IMR-90 (cell line): ENCODE measurements at regions not wholly inside any gene's neighbourhood (a gene's known extent, or its start where the extent isn't known, plus 50 kb on each side); places are given as distances from the start of the nearest gene placed in this dataset.

ENCODE experiments used
- ATAC-seq: fragments of 200-7000 bp; cut with Tn5 transposase; 2 replicates; pipeline ENCODE4 v1.9.1; 2020; ENCODE audit warnings: low read depth, mild to moderate bottlenecking, moderate library complexity
- BruUV-seq: library from RNA; stranded (reverse); fragments of 400-500 nt; replicated peaks from 2 replicates; lab custom pipeline; 2021; lab: Mats Ljungman, UMichigan
- CTCF ChIA-PET: fragments of 300-600 bp; formaldehyde crosslinking; extraction: SDS; loops from one replicate; lab custom pipeline; 2021; ENCODE audit warnings: antibody characterized with exemption; lab: Yijun Ruan, JAX
- POLR2A ChIA-PET: fragments of 300-600 bp; sonication (Branson Sonifier 250); formaldehyde crosslinking; loops from one replicate; lab custom pipeline; 2022; ENCODE audit warnings: antibody characterized with exemption; ENCODE audit not compliant: unreplicated experiment; lab: Charles Lee
- DNase-seq: peaks from one replicate; pipeline ENCODE4 v3.0.0; 2013
- H2AFZ ChIP-seq: replicated peaks from 2 replicates; pipeline ENCODE3; 2013; ENCODE audit warnings: low read length, mild to moderate bottlenecking; ENCODE audit not compliant: poor library complexity
- H2AK5ac ChIP-seq: 2 replicates; pipeline ENCODE4 v1.6.1; 2013; ENCODE audit warnings: low read depth, low read length, inconsistent platforms
- H2AK9ac ChIP-seq: replicated peaks from 2 replicates; pipeline ENCODE3; 2013; ENCODE audit warnings: mild to moderate bottlenecking, low read depth, low read length, moderate library complexity; ENCODE audit not compliant: poor library complexity
- H2BK120ac ChIP-seq: 2 replicates; pipeline ENCODE4 v1.6.1; 2013; ENCODE audit warnings: low read depth, low read length, inconsistent platforms
- H2BK15ac ChIP-seq: 3 replicates; pipeline ENCODE4 v1.6.1; 2013; ENCODE audit warnings: low read depth, low read length, inconsistent platforms
- H2BK20ac ChIP-seq: 2 replicates; pipeline ENCODE4 v1.6.1; 2013; ENCODE audit warnings: low read depth, mild to moderate bottlenecking, inconsistent platforms, low read length, moderate library complexity
- H2BK5ac ChIP-seq: 2 replicates; pipeline ENCODE4 v1.6.1; 2013; ENCODE audit warnings: mild to moderate bottlenecking, low read depth, low read length, inconsistent platforms; ENCODE audit not compliant: poor library complexity, severe bottlenecking
- H3K14ac ChIP-seq: replicated peaks from 2 replicates; pipeline ENCODE4 v1.6.1; 2013; ENCODE audit warnings: low read depth, low read length, inconsistent platforms
- H3K18ac ChIP-seq: 2 replicates; pipeline ENCODE4 v1.6.1; 2013; ENCODE audit warnings: low read depth, low read length, control low read depth
- H3K23ac ChIP-seq: 2 replicates; pipeline ENCODE4 v1.6.1; 2013; ENCODE audit warnings: low read depth, low read length, inconsistent platforms
- H3K27ac ChIP-seq: 2 replicates; pipeline ENCODE4 v1.5.1; 2013; ENCODE audit warnings: mild to moderate bottlenecking, control low read depth, low read length; ENCODE audit not compliant: insufficient read depth
- H3K27me3 ChIP-seq: 2 replicates; pipeline ENCODE4 v1.6.1; 2013; ENCODE audit warnings: low read length; ENCODE audit not compliant: control insufficient read depth, insufficient read depth
- H3K36me3 ChIP-seq: 2 replicates; pipeline ENCODE4 v1.6.1; 2013; ENCODE audit warnings: low read length, mixed read lengths; ENCODE audit not compliant: control insufficient read depth, insufficient read depth
- H3K4ac ChIP-seq: 2 replicates; pipeline ENCODE4 v1.6.1; 2013; ENCODE audit warnings: low read depth, low read length, inconsistent platforms
- H3K4me1 ChIP-seq: 2 replicates; pipeline ENCODE4 v1.6.1; 2013; ENCODE audit warnings: low read length, mixed read lengths; ENCODE audit not compliant: control insufficient read depth, insufficient read depth
- H3K4me2 ChIP-seq: 2 replicates; pipeline ENCODE4 v1.6.1; 2013; ENCODE audit warnings: low read depth, mild to moderate bottlenecking, control low read depth, low read length, moderate library complexity
- H3K4me3 ChIP-seq: 2 replicates; pipeline ENCODE4 v1.5.1; 2013; ENCODE audit warnings: low read depth, mild to moderate bottlenecking, control low read depth, low read length, moderate library complexity; ENCODE audit not compliant: insufficient read depth
- H3K56ac ChIP-seq: 2 replicates; pipeline ENCODE4 v1.6.1; 2013; ENCODE audit warnings: low read length, inconsistent platforms; ENCODE audit not compliant: insufficient read depth; ENCODE audit errors: extremely low read depth
- H3K79me1 ChIP-seq, 2 experiments: 2 replicates each; pipeline ENCODE4 v1.6.1; 2013; ENCODE audit warnings: low read length in 2 of 2, inconsistent platforms in 1 of 2, low read depth in 1 of 2
- H3K9ac ChIP-seq: 2 replicates; pipeline ENCODE4 v1.6.1; 2013; ENCODE audit warnings: low read depth, low read length, control low read depth
- H3K9me1 ChIP-seq: 2 replicates; pipeline ENCODE4 v1.6.1; 2013; ENCODE audit warnings: low read length, inconsistent platforms; ENCODE audit not compliant: insufficient read depth
- H3K9me3 ChIP-seq: 2 replicates; pipeline ENCODE4 v1.6.1; 2013; ENCODE audit warnings: low read length; ENCODE audit not compliant: control insufficient read depth, insufficient read depth
- H4K20me1 ChIP-seq: 2 replicates; pipeline ENCODE4 v1.6.1; 2013; ENCODE audit warnings: low read length, inconsistent platforms; ENCODE audit not compliant: insufficient read depth
- H4K5ac ChIP-seq: 2 replicates; pipeline ENCODE4 v1.6.1; 2013; ENCODE audit warnings: mild to moderate bottlenecking, low read depth, low read length, control low read depth
- H4K8ac ChIP-seq, 2 experiments: 2 replicates each; pipeline ENCODE4 v1.6.1; 2013; ENCODE audit warnings: low read depth in 2 of 2, low read length in 2 of 2, control low read depth in 1 of 2, inconsistent platforms in 1 of 2
- H4K91ac ChIP-seq: 2 replicates; pipeline ENCODE4 v1.6.1; 2013; ENCODE audit warnings: low read depth, low read length, inconsistent platforms; ENCODE audit not compliant: insufficient read depth
- BHLHE40 ChIP-seq: fragments of 150-350 bp; IDR thresholded peaks from 2 replicates; pipeline ENCODE4 v1.6.1; 2016; ENCODE audit warnings: mild to moderate bottlenecking, low read depth, low read length
- CEBPB ChIP-seq: IDR thresholded peaks from 2 replicates; pipeline ENCODE4 v1.6.1; 2012; ENCODE audit warnings: low read depth, low read length, improper control_type of control experiment
- CHD1 ChIP-seq: IDR thresholded peaks from 2 replicates; pipeline ENCODE4 v1.6.1; 2012; ENCODE audit warnings: low read depth, low read length, improper control_type of control experiment
- FOS ChIP-seq: fragments of 150-350 bp; IDR thresholded peaks from 2 replicates; pipeline ENCODE4 v1.6.1; 2016; ENCODE audit warnings: low read depth, low read length
- MAFK ChIP-seq: IDR thresholded peaks from 2 replicates; pipeline ENCODE4 v1.6.1; 2012; ENCODE audit warnings: low read depth, low read length, improper control_type of control experiment
- MAZ ChIP-seq: IDR thresholded peaks from 2 replicates; pipeline ENCODE4 v1.6.1; 2012; ENCODE audit warnings: low read depth, mild to moderate bottlenecking, low read length, improper control_type of control experiment, moderate library complexity, borderline replicate concordance
- MXI1 ChIP-seq: IDR thresholded peaks from 2 replicates; pipeline ENCODE4 v1.6.1; 2012; ENCODE audit warnings: low read depth, mild to moderate bottlenecking, low read length, moderate library complexity, borderline replicate concordance
- NFE2L2 ChIP-seq: fragments of 150-350 bp; IDR thresholded peaks from 2 replicates; pipeline ENCODE4 v1.6.1; 2016; ENCODE audit warnings: low read depth, mild to moderate bottlenecking, low read length
- POLR2A ChIP-seq: IDR thresholded peaks from 2 replicates; pipeline ENCODE4 v1.6.1; 2012; ENCODE audit warnings: mild to moderate bottlenecking, low read depth, low read length
- RAD21 ChIP-seq: IDR thresholded peaks from 2 replicates; pipeline ENCODE4 v1.6.1; 2012; ENCODE audit warnings: low read length, improper control_type of control experiment
- RCOR1 ChIP-seq: IDR thresholded peaks from 2 replicates; pipeline ENCODE4 v1.6.1; 2012; ENCODE audit warnings: mild to moderate bottlenecking, low read length, improper control_type of control experiment; ENCODE audit not compliant: insufficient replicate concordance
- RFX5 ChIP-seq: IDR thresholded peaks from 2 replicates; pipeline ENCODE4 v1.8.0; 2012; ENCODE audit warnings: low read depth, mild to moderate bottlenecking, low read length, moderate library complexity
- SMC3 ChIP-seq: fragments of 150-350 bp; IDR thresholded peaks from 2 replicates; pipeline ENCODE4 v1.6.1; 2016; ENCODE audit warnings: low read depth, mild to moderate bottlenecking, antibody characterized with exemption, low read length, moderate library complexity
- WGBS, 2 experiments: methylation state at CpG; one replicate each; pipeline versions ENCODE4 v1.1.5 to v1.1.7; 2013; ENCODE audit warnings: missing lambda C conversion rate in 2 of 2; ENCODE audit not compliant: insufficient read length in 1 of 2; ENCODE audit errors: extremely low coverage in 2 of 2; 5-methylcytosine and 5-hydroxymethylcytosine counted together
- dilution Hi-C: fragments of 300-500 bp; cut with HindIII; formaldehyde crosslinking; loops from one replicate; pipeline ENCODE4 v1.14.3; 2018; ENCODE audit warnings: low sequenced_read_pairs; ENCODE audit not compliant: unreplicated experiment
- in situ Hi-C: fragments of 300-500 bp; cut with MboI; formaldehyde crosslinking; loops from 3 replicates; pipeline ENCODE4 v1.14.3; 2019; ENCODE audit warnings: low sequenced_read_pairs, inconsistent platforms, mixed read lengths
- intact Hi-C: fragments of 100-400 bp; cut with micrococcal nuclease; formaldehyde crosslinking; loops from 2 replicates; pipeline ENCODE4 v1.10.0; 2022
- TF ChIP-seq, protein P1 (sequence below): fragments of 150-350 bp; IDR thresholded peaks from 2 replicates; pipeline ENCODE4 v1.6.1; 2017; ENCODE audit warnings: mild to moderate bottlenecking, antibody characterized with exemption, low read length, low read depth
- TF ChIP-seq, protein P2 (sequence below): fragments of 150-350 bp; IDR thresholded peaks from 2 replicates; pipeline ENCODE4 v1.6.1; 2016; ENCODE audit warnings: low read depth, mild to moderate bottlenecking, low read length, moderate library complexity, borderline replicate concordance
- TF ChIP-seq, protein P3 (sequence below): conservative IDR thresholded peaks from 2 replicates; pipeline ENCODE4 v1.5.1; 2012; ENCODE audit warnings: mild to moderate bottlenecking, low read depth, low read length, improper control_type of control experiment

DNA sequence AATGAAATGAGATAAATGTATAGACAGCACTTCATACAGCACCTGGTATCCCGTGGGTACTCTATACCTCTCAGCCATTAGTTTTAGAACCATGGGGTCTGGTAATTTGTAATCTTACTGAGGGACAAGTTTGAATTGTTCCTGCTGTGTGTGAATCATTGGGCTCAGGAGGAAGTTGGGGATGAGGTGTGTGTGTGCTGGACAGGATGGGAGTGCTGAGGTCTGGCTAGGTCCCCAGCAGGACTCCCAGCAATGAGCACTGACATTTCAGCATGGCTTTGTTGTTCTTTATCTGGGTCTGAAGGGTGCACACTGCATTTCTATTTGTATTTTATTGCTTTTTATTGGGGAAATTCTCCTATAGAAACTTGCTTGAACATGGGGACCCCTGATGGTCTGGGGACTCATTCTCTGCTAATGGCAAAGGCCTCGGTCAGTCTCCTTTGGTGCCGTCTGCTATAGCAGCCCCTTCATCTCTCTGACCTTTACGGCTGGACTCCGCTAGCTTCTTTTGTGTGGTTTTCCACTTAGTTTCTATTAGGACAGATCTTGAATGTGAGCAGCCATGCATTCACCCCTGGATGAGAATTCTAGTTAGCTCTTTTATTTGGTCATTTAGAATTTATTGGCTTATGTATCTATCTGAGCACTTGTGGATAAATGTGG is 98.1 kb downstream of the SREK1 start:
- no peaks in the 10 kb centered on the region for H3K9me3 ChIP-seq
- dilution Hi-C loops (no loop called here), intact Hi-C loops (no loop called here), in situ Hi-C loops (no loop called here)
- H2BK15ac ChIP-seq = no peak overlapping the region
- no peak overlapping the region for H3K23ac ChIP-seq
- CTCF ChIA-PET = no interaction called here
- no peak overlapping the region for H2BK5ac ChIP-seq
- H3K4me1 ChIP-seq = peaks cover 2% of the 10 kb centered on the region; the same call in 1 of the 2 replicates
- H2BK120ac ChIP-seq = no peak overlapping the region
- no peaks in the 10 kb centered on the region for H3K9me1 ChIP-seq
- no peak overlapping the region for H2BK20ac ChIP-seq
- H3K9ac ChIP-seq = no peak overlapping the region
- H4K91ac ChIP-seq = no peak overlapping the region
- H3K4ac ChIP-seq = no peak overlapping the region
- DNase-seq = no peak
- H3K18ac ChIP-seq = no peak overlapping the region
- H3K56ac ChIP-seq = no peak overlapping the region
- no peak overlapping the region for H2AFZ ChIP-seq
- no peak for ATAC-seq
- no peak overlapping the region for H2AK5ac ChIP-seq
- H3K27me3 ChIP-seq = peaks cover 6% of the 10 kb centered on the region
- no peak overlapping the region for H4K5ac ChIP-seq
- no peaks in the 10 kb centered on the region for H3K36me3 ChIP-seq
- H3K4me2 ChIP-seq = no peak overlapping the region
- no peak overlapping the region for H2AK9ac ChIP-seq
- H4K20me1 ChIP-seq = no peaks in the 10 kb centered on the region
- no CpG with 5 or more reads among the region's 5 CpGs for WGBS, 2 experiments
- H4K8ac ChIP-seq = no peak overlapping the region
- H3K14ac ChIP-seq = no peak overlapping the region
- H3K79me1 ChIP-seq = no peaks in the 10 kb centered on the region
- no peak for TF ChIP-seq MAZ
- no peak for TF ChIP-seq BHLHE40
- TF ChIP-seq, protein P1, sequence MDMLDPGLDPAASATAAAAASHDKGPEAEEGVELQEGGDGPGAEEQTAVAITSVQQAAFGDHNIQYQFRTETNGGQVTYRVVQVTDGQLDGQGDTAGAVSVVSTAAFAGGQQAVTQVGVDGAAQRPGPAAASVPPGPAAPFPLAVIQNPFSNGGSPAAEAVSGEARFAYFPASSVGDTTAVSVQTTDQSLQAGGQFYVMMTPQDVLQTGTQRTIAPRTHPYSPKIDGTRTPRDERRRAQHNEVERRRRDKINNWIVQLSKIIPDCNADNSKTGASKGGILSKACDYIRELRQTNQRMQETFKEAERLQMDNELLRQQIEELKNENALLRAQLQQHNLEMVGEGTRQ = no peak
- no peak for TF ChIP-seq POLR2A
- no peak for TF ChIP-seq MXI1
- no peak for TF ChIP-seq RCOR1
- no peak for TF ChIP-seq MAFK
- TF ChIP-seq RFX5 = no peak
- TF ChIP-seq, protein P2, sequence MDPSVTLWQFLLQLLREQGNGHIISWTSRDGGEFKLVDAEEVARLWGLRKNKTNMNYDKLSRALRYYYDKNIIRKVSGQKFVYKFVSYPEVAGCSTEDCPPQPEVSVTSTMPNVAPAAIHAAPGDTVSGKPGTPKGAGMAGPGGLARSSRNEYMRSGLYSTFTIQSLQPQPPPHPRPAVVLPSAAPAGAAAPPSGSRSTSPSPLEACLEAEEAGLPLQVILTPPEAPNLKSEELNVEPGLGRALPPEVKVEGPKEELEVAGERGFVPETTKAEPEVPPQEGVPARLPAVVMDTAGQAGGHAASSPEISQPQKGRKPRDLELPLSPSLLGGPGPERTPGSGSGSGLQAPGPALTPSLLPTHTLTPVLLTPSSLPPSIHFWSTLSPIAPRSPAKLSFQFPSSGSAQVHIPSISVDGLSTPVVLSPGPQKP = no peak
- TF ChIP-seq CHD1 = no peak
- TF ChIP-seq, protein P3, sequence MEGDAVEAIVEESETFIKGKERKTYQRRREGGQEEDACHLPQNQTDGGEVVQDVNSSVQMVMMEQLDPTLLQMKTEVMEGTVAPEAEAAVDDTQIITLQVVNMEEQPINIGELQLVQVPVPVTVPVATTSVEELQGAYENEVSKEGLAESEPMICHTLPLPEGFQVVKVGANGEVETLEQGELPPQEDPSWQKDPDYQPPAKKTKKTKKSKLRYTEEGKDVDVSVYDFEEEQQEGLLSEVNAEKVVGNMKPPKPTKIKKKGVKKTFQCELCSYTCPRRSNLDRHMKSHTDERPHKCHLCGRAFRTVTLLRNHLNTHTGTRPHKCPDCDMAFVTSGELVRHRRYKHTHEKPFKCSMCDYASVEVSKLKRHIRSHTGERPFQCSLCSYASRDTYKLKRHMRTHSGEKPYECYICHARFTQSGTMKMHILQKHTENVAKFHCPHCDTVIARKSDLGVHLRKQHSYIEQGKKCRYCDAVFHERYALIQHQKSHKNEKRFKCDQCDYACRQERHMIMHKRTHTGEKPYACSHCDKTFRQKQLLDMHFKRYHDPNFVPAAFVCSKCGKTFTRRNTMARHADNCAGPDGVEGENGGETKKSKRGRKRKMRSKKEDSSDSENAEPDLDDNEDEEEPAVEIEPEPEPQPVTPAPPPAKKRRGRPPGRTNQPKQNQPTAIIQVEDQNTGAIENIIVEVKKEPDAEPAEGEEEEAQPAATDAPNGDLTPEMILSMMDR = no peak
- TF ChIP-seq FOS = no peak
- no peak for TF ChIP-seq RAD21
- TF ChIP-seq CEBPB = no peak
- no peak for TF ChIP-seq SMC3
- no peak for TF ChIP-seq NFE2L2
- no peak overlapping the region for H3K4me3 ChIP-seq
- no TSS peak for BruUV-seq
- POLR2A ChIA-PET = no interaction called here
- no peak overlapping the region for H3K27ac ChIP-seq
